Left lobe of liver (tissue), 2 donors: ENCODE measurements at regions not wholly inside any gene's neighbourhood (a gene's known extent, or its start where the extent isn't known, plus 50 kb on each side); places are given as distances from the start of the nearest gene placed in this dataset.

Source experiments
- ATAC-seq: fragments of 200-7000 bp; cut with Tn5 transposase; one replicate; pipeline ENCODE4 v1.9.1; 2020; ENCODE audit warnings: mild to moderate bottlenecking, moderate library complexity
- DNase-seq: peaks from one replicate; pipeline ENCODE4 v3.0.0-alpha.2; 2020; ENCODE audit warnings: low spot score
- donor health status: DM: no; HTN: no; CAD: no; lungs with moderate emphysema.
- donor health status: DM: no; HTN: yes; CAD: no.

GRCh38 chr18:78803104-78803503, 176.5 kb upstream of the SALL3 start:
- ATAC-seq, result no peak
- DNase-seq, result no peak

DNA sequence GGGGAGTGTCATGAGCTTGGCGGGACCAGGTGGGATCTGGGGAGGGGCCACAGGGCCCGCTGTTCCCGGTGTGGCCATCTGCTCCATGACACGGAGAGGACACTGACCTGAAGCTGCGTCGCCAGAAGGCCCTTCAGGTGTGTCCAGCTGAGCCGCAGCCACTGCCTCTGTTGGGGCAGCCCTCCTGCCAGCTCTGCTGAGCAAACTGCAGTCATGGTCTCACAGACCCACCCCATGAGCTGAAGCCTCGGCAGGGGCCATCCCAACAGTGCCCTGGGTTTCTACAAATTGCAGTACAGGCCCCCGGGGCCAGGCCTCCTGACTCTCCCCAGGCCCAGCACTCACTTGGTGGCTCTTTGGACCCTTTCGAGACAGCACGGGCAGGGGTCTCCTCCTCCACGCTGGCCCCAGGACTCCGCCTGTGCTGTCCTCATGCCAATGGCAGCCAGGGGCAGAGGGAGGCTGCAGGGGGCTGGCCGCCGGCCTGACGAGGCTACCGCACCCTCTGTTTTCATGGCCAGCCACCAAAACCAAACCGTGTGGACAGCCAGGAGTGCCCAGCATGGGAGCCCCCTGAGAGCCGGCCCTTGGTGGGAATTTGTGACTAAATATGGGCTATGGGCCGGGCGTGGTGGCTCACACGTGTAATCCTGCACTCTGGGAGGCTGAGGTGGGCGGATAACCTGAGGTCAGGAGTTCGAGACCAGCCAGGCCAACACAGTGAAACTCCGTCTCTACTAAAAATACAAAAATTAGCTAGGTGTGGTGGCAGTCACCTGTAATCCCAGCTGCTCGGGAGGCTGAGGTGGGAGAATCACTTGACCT, 175.2 kb upstream of the SALL3 start:
- ATAC-seq, result no peak
- DNase-seq, result no peak

DNA sequence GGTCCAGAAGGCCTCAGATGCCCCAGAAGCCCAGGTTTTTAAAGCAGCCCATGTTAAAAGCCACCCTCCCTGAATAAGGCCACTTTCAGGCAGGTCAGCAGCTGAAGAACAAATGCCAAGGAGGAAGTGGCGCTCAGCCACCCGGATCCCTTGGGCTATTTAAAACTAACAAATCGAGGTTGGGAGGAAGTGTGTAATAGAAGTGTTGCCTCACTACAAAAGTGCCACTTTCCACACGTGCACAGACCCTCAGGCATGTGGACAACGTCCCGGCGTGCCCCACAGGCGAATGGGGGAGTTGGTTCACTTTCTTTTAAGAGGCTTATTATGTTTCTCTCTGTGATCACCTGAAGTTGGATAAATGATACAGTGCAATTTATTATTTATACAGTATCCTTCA, 173.8 kb upstream of the SALL3 start:
- DNase-seq (no peak), ATAC-seq (no peak)

GRCh38 chr18:78807668-78808067, 171.9 kb upstream of the SALL3 start:
- DNase-seq, result no peak
- ATAC-seq, result no peak

- ATAC-seq (no peak), DNase-seq (no peak)
Measured at GRCh38 chr18:78809845-78810244, 169.8 kb upstream of the SALL3 start.

DNA sequence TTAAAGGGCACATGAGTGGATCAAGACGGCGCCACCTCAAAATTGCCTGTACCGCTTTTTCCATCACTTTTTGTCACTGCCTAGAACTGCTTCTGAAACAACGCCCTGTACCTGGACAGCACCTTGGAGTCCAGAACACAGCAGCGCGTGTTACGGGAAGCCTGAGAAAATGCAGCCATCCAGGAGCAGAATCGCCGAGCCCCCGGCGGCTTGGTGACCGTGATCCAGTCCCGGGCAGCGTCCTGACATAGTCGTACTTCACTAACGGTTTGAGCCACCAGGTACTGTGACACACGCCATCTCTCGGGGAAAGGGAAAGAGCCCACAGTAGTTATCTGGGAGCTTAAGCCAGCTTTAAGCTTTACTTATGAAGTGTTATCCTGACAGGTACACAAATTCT, 168.9 kb upstream of the SALL3 start:
- ATAC-seq (no peak), DNase-seq (no peak)

- ATAC-seq (no peak), DNase-seq (no peak)
Measured at GRCh38 chr18:78812067-78812466, 167.6 kb upstream of the SALL3 start.

GRCh38 chr18:78813156-78813555, 166.5 kb upstream of the SALL3 start:
- no peak for DNase-seq
- ATAC-seq, result no peak

DNA sequence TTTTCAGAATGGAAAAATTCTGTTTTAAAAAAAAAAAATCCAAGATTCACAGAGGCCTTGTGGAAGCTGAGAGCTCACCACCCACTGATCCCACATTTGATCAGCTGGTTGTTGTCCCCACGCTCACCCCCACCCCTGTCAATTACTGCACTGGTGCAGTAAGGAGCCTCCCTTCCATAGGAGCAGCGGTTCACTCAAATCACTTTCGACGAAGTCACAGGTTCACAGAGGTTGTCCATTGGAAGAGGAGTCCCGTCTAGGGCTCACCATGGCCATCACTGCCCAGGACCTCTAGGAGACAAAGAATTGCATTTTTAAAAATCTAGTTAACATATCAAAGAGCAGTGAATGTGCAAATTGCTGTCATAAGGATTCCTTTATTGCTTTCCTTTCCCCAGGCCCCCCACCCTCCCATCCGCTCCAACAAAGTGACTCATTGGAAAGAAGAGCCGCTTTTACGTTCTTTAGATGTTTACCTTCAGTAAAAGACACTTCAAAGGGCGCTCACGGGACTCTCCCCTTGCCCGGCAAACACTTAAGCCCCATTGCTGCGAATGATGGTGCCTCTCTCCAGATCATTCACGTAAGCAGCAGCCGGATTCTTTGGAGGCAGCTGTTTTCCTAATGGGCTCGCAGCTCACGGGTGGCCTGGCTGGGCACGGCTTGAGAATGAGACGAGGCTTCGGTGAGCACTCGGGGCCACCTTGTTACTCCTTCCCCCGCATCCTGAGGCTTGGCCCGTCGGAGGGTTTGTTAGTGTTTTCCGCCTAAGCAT, 165.5 kb upstream of the SALL3 start:
- no peak for ATAC-seq
- no peak for DNase-seq

DNA sequence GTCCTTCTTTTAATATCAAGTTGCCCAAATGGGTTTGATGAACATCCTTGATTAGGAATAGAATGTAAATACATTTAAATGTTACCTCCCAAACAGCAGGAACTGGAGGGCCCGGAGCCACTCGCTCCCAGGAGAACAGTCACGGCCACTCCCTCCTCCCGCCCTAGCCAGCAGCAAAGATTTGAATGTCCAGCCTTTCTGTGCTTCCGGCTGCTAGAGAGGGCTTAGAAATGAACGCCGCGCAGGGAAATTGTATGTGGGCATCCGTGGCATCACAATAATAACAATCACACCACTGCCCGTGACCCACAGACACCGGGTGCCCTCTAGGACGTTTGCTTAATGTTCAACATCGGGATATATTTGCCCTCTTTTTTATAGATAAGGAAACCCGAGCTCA, 164.9 kb upstream of the SALL3 start:
- no peak for DNase-seq
- ATAC-seq, result no peak

GRCh38 chr18:78816114-78816513, 163.5 kb upstream of the SALL3 start:
- DNase-seq (no peak), ATAC-seq (no peak)

DNA sequence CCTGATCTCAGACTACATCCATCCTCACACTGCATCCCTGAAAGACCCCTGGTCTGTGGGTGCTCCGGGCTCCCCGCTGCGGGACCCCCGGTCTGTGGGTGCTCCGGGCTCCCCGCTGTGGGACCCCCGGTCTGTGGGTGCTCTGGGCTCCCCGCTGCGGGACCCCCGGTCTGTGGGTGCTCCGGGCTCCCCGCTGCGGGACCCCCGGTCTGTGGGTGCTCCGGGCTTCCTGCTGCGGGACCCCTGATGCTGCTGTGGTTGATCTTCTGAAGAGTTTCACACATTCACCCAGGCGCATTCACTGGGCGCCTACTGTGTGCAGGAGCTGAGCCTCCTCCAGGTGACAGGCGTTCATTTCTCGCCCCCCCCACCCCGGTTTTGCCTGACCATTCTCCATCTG, 162.7 kb upstream of the SALL3 start:
- no peak for ATAC-seq

GRCh38 chr18:78818495-78818894, 161.1 kb upstream of the SALL3 start:
- DNase-seq (no peak), ATAC-seq (no peak)

More for the DNA sequence above, 162.7 kb upstream of the SALL3 start:
- DNase-seq, result no peak

- ATAC-seq, result no peak
- peak; percentile 12 for DNase-seq
Measured at GRCh38 chr18:78818961-78819360, 160.7 kb upstream of the SALL3 start.

DNA sequence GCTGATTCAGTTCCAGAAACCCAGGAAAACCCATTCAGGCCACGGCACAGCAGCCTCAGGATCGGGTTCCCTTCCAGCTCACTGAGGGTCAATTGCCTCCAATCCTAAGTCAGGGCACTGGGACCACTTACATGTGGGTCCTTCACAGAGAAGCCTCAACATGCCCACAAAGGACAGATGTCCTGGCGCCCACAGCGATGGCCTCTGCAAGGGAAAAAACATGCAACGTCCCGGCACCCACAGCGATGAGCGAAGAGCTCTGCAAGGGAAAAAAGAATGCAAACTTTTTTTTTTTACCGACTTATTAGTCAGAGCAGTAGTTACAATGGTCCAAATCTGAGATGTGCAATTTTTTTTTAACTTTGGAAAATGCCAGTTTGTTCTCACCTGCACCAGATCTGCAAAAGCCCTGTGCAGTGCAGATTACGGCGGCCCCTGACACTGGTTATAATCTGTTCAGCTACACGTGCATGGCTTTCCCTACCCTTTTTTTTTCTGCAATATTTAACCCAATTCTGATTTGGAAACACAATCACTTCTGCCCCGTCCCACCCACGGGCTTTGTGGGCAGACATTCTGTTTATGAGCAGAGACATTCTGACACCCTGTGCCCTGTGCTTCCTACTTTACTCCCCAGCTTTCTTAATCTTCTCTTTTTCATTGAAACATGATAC, 159.3 kb upstream of the SALL3 start:
- peak; percentile 16 for DNase-seq
- ATAC-seq, result no peak

- peak; percentile 27 for DNase-seq
- ATAC-seq, result no peak
Measured at GRCh38 chr18:78821396-78821795, 158.2 kb upstream of the SALL3 start.

- no peak for DNase-seq
- ATAC-seq, result no peak
Measured at GRCh38 chr18:78822171-78822948, 157.3 kb upstream of the SALL3 start.

DNA sequence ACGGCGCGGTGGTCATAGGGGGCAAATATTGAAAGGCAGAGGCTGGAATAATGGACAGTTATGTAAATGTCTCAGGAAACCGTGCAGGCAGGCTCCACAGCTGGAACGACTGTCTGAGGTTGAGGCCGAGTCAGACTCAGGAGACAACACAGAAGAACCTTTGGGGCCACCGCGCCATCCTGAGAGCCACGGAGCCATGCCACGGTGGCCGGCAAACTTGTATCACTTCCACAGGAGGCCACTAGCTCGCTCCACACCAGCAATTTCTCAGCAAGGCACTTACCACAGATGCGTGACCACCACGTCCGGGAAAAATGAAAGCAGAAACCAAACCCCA, 156.7 kb upstream of the SALL3 start:
- ATAC-seq, result no peak
- peak; percentile 15 for DNase-seq

DNA sequence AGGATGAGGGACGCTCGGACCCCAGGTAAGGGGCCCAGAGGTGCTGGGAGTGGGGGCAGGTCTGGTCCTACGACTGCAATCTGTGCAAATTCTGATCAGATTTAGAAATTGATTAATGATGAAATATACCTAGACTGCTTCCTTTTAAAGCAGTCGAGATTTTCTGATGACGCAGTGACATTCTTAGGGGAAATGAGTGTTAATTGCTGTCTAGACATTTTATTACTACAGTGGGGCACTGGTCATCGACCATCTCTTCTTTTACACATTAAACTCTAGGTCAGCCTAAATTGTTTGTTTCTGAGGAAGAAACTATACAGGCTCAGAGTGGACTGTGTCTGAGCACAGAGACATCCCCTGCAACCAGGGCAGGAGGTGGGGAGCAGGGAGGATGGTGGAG, 154.4 kb upstream of the SALL3 start:
- DNase-seq (no peak), ATAC-seq (no peak)

DNA sequence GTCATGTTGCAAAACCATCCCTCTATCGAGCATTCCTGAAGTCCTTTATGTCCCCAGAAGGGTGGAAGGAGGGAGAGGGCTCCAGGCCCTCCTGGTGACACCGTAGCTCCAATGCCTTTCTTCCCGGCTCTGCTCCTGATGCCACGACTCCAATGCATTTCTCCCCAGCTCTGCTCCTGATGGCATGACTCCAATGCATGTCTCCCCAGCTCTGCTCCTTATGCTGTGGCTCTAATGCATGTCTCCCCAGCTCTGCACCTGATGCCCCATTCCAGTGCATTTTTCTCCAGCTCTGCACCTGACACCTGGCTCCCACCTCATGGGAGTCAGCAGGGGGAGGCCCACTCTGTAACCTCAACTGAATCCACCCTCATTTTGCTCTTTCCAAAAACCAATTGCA, 153.0 kb upstream of the SALL3 start:
- no peak for DNase-seq
- ATAC-seq, result no peak

GRCh38 chr18:78827141-78827540, 152.5 kb upstream of the SALL3 start:
- ATAC-seq (no peak), DNase-seq (no peak)
